GM23338 (cell line): ENCODE measurements at regions not wholly inside any gene's neighbourhood (a gene's known extent, or its start where the extent isn't known, plus 50 kb on each side); places are given as distances from the start of the nearest gene placed in this dataset.

Experiments used
- ATAC-seq: fragments of 200-7000 bp; cut with Tn5 transposase; 3 replicates; pipeline ENCODE4 v1.9.1; 2020
- DNase-seq: peaks from one replicate; pipeline ENCODE4 v3.0.0-alpha.2; 2015; ENCODE audit warnings: low spot score
- H2AFZ ChIP-seq: fragments of 200-600 bp; sonication (generic); 2 replicates; pipeline ENCODE4 v1.8.0; 2016; ENCODE audit warnings: antibody characterized with exemption, mild to moderate bottlenecking, moderate library complexity
- H3F3A ChIP-seq: fragments of 200-600 bp; sonication (generic); replicated peaks from 2 replicates; pipeline ENCODE4 v1.8.0; 2017; ENCODE audit warnings: antibody characterized with exemption, mixed run types, low read depth
- H3K27ac ChIP-seq: fragments of 200-600 bp; sonication (generic); 2 replicates; pipeline ENCODE4 v1.6.1; 2016; ENCODE audit warnings: low read depth
- H3K27me3 ChIP-seq: fragments of 200-600 bp; sonication (generic); 2 replicates; pipeline ENCODE4 v1.8.0; 2016; ENCODE audit warnings: mild to moderate bottlenecking, mixed run types, moderate library complexity; ENCODE audit not compliant: insufficient read depth
- H3K36me3 ChIP-seq: fragments of 200-600 bp; sonication (generic); 2 replicates; pipeline ENCODE4 v1.8.0; 2016; ENCODE audit warnings: mild to moderate bottlenecking; ENCODE audit not compliant: insufficient read depth
- H3K4me1 ChIP-seq: fragments of 200-600 bp; sonication (generic); 2 replicates; pipeline ENCODE4 v1.8.0; 2016; ENCODE audit warnings: mild to moderate bottlenecking, moderate library complexity; ENCODE audit not compliant: insufficient read depth
- H3K4me2 ChIP-seq: fragments of 200-600 bp; sonication (generic); 2 replicates; pipeline ENCODE4 v1.7.1; 2017; ENCODE audit warnings: mixed run types
- H3K4me3 ChIP-seq: fragments of 200-600 bp; sonication (generic); 2 replicates; pipeline ENCODE4 v1.6.1; 2016; ENCODE audit warnings: mixed run types
- H3K79me2 ChIP-seq: fragments of 200-600 bp; sonication (generic); replicated peaks from 2 replicates; pipeline ENCODE4 v1.8.0; 2017; ENCODE audit warnings: mild to moderate bottlenecking; ENCODE audit not compliant: insufficient read depth
- H3K9me2 ChIP-seq: fragments of 200-600 bp; sonication (generic); 2 replicates; pipeline ENCODE4 v1.8.0; 2017; ENCODE audit not compliant: insufficient read depth
- H4K20me1 ChIP-seq: fragments of 200-600 bp; sonication (generic); replicated peaks from 2 replicates; pipeline ENCODE4 v1.8.0; 2017; ENCODE audit warnings: mild to moderate bottlenecking; ENCODE audit not compliant: insufficient read depth
- H3K27ac Mint-ChIP-seq: 2 replicates; pipeline ENCODE4 v1.8.0; 2020; ENCODE audit warnings: inconsistent platforms, mild to moderate bottlenecking, moderate library complexity, mixed read lengths
- H3K27me3 Mint-ChIP-seq: 3 replicates; pipeline ENCODE4 v1.8.0; 2022; ENCODE audit warnings: low read depth, mild to moderate bottlenecking, moderate library complexity, mixed read lengths, inconsistent platforms; ENCODE audit not compliant: insufficient read depth, poor library complexity
- H3K36me3 Mint-ChIP-seq: 3 replicates; pipeline ENCODE4 v1.8.0; 2021; ENCODE audit warnings: low read depth, mild to moderate bottlenecking, inconsistent platforms, moderate library complexity, mixed read lengths
- H3K4me1 Mint-ChIP-seq: 3 replicates; pipeline ENCODE4 v1.8.0; 2020; ENCODE audit warnings: mild to moderate bottlenecking, inconsistent platforms, mixed read lengths
- H3K4me3 Mint-ChIP-seq: 3 replicates; pipeline ENCODE4 v1.8.0; 2021; ENCODE audit warnings: moderate library complexity, mild to moderate bottlenecking, inconsistent platforms, mixed read lengths
- H3K9me3 Mint-ChIP-seq: 3 replicates; pipeline ENCODE4 v1.8.0; 2020; ENCODE audit warnings: moderate library complexity, mild to moderate bottlenecking, inconsistent platforms, mixed read lengths
- CREB1 ChIP-seq: fragments of 250-450 bp; sonication (Bioruptor Pico); IDR thresholded peaks from 2 replicates; pipeline ENCODE4 v1.5.0; 2020; ENCODE audit warnings: low read depth, mild to moderate bottlenecking, moderate library complexity
- CTCF ChIP-seq, 2 experiments: fragments of 200-600 bp in 1 of 2; sonication (generic) in 1 of 2; conservative IDR thresholded peaks; 2 replicates each; pipeline versions ENCODE4 v1.5.1 to v1.6.1; 2016 to 2017; ENCODE audit warnings: antibody characterized with exemption in 2 of 2, low read depth in 2 of 2, mild to moderate bottlenecking in 2 of 2, moderate library complexity in 1 of 2
- EZH2 ChIP-seq: fragments of 200-600 bp; sonication (generic); IDR thresholded peaks from one replicate; pipeline ENCODE4 v1.8.0; 2017; ENCODE audit warnings: antibody characterized with exemption, mild to moderate bottlenecking, low read depth; ENCODE audit not compliant: unreplicated experiment
- EZH2phosphoT487 ChIP-seq: fragments of 200-600 bp; sonication (generic); IDR thresholded peaks from one replicate; pipeline ENCODE4 v1.8.1; 2018; ENCODE audit warnings: antibody characterized with exemption; ENCODE audit not compliant: unreplicated experiment
- NANOG ChIP-seq: IDR thresholded peaks from 2 replicates; pipeline ENCODE4 v1.6.1; 2016; ENCODE audit warnings: antibody characterized with exemption, borderline replicate concordance
- POLR2AphosphoS5 ChIP-seq: IDR thresholded peaks from 2 replicates; pipeline ENCODE4 v1.6.1; 2016; ENCODE audit warnings: antibody characterized with exemption, low read depth
- REST ChIP-seq: IDR thresholded peaks from one replicate; pipeline ENCODE4 v1.6.1; 2018; ENCODE audit warnings: antibody characterized with exemption; ENCODE audit not compliant: unreplicated experiment
- STAT1 ChIP-seq: IDR thresholded peaks from one replicate; pipeline ENCODE4 v1.6.1; 2016; ENCODE audit warnings: antibody characterized with exemption; ENCODE audit not compliant: unreplicated experiment
- ZNF114 ChIP-seq: fragments of 250-450 bp; sonication (Bioruptor Pico); IDR thresholded peaks from 2 replicates; pipeline ENCODE4 v1.5.0; 2020; ENCODE audit warnings: mild to moderate bottlenecking, moderate library complexity
- ZNF331 ChIP-seq: fragments of 250-450 bp; sonication (Bioruptor Pico); IDR thresholded peaks from 2 replicates; pipeline ENCODE4 v1.5.0; 2020; ENCODE audit warnings: low read depth, mild to moderate bottlenecking, moderate library complexity
- TF ChIP-seq, protein P1 (sequence below): IDR thresholded peaks from 2 replicates; pipeline ENCODE4 v1.6.1; 2016; ENCODE audit warnings: antibody characterized with exemption

GRCh38 chr18:64403784-64404503 lies 255.1 kb upstream of the LINC00305 start (continued):
- TF ChIP-seq ZNF114 (CRISPR knock-in tag) (no peak), POLR2AphosphoS5 (no peak), REST (no peak)

- Histone ChIP-seq H3K4me3 (no peak overlapping the region), H3K36me3 (no peaks in the 10 kb centered on the region), H3K4me1 (no peaks in the 10 kb centered on the region), H3K4me2 (no peak overlapping the region), H3K27ac (no peak overlapping the region), H3K27me3 (no peaks in the 10 kb centered on the region), H3K79me2 (no peaks in the 10 kb centered on the region), H3F3A (no peaks in the 10 kb centered on the region), H2AFZ (peak overlapping the region; percentile 25), H4K20me1 (no peaks in the 10 kb centered on the region), H3K9me2 (no peaks in the 10 kb centered on the region)
- no peaks in the 10 kb centered on the region for H3K27me3 Mint-ChIP-seq
- H3K27ac Mint-ChIP-seq = no peak overlapping the region
- no peaks in the 10 kb centered on the region for H3K9me3 Mint-ChIP-seq
- H3K4me3 Mint-ChIP-seq = no peak overlapping the region
- DNase-seq (no peak), ATAC-seq (no peak)
- peaks cover 13% of the 10 kb centered on the region for H3K4me1 Mint-ChIP-seq
- H3K36me3 Mint-ChIP-seq = no peaks in the 10 kb centered on the region
- TF ChIP-seq POLR2AphosphoS5 (no peak), STAT1 (no peak), NANOG (no peak), REST (no peak), CTCF (conservative IDR thresholded peaks at IDR 0.05; ENCODE audit: low read depth in 2 of 2) (no peak), ZNF114 (CRISPR knock-in tag) (no peak), ZNF331 (no peak), EZH2phosphoT487 (no peak), EZH2 (no peak), CREB1 (CRISPR knock-in tag) (no peak)
- TF ChIP-seq, protein P1, sequence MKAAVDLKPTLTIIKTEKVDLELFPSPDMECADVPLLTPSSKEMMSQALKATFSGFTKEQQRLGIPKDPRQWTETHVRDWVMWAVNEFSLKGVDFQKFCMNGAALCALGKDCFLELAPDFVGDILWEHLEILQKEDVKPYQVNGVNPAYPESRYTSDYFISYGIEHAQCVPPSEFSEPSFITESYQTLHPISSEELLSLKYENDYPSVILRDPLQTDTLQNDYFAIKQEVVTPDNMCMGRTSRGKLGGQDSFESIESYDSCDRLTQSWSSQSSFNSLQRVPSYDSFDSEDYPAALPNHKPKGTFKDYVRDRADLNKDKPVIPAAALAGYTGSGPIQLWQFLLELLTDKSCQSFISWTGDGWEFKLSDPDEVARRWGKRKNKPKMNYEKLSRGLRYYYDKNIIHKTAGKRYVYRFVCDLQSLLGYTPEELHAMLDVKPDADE = no peak
Measured at GRCh38 chr18:64402636-64403035, 253.7 kb upstream of the LINC00305 start.
